Thyroid gland (tissue), 4 donors: ENCODE measurements at regions not wholly inside any gene's neighbourhood (a gene's known extent, or its start where the extent isn't known, plus 50 kb on each side); places are given as distances from the start of the nearest gene placed in this dataset.
"Not testable (repeated sequence)": the region's sequence is repeated elsewhere in the genome, so short reads cannot be mapped to it uniquely, and the experiment has no call there.

Source experiments
- DNase-seq, 2 donors: peaks; one replicate each; pipeline ENCODE4 v3.0.0-alpha.2; 2019
- H3K27ac ChIP-seq, 3 donors: fragments of 200-600 bp; sonication (generic); 1 replicate in 2 of 3; 2 replicates in 1 of 3; pipeline ENCODE4 v1.5.1; 2016 to 2019; ENCODE audit warnings: mild to moderate bottlenecking in 1 of 3, moderate library complexity in 1 of 3
- H3K27me3 ChIP-seq: fragments of 200-600 bp; sonication (generic); one replicate; pipeline ENCODE4 v1.5.1; 2019
- H3K36me3 ChIP-seq, 2 donors: fragments of 200-600 bp; sonication (generic); one replicate each; pipeline ENCODE4 v1.5.1; 2016 to 2019
- H3K4me1 ChIP-seq, 2 donors: fragments of 200-600 bp; sonication (generic); one replicate each; pipeline ENCODE4 v1.5.1; 2017 to 2019
- H3K4me3 ChIP-seq, 3 donors: fragments of 200-600 bp; sonication (generic); replicated peaks in 1 of 3; 1 replicate in 2 of 3; 2 replicates in 1 of 3; pipeline ENCODE4 v1.5.1; 2016; ENCODE audit warnings: mild to moderate bottlenecking in 1 of 3
- H3K9me3 ChIP-seq: fragments of 200-600 bp; sonication (generic); one replicate; pipeline ENCODE4 v1.5.1; 2017
- CTCF ChIP-seq, 6 experiments: fragments of 200-600 bp in 3 of 6; fragments of 450-650 bp in 3 of 6; sonication (generic) in 3 of 6; IDR thresholded peaks; one replicate each; pipeline ENCODE4 v1.5.1; 2016 to 2019; ENCODE audit warnings: antibody characterized with exemption in 6 of 6, mild to moderate bottlenecking in 2 of 6, inconsistent platforms in 1 of 6, moderate library complexity in 1 of 6
- POLR2A ChIP-seq, 2 donors: fragments of 450-650 bp; IDR thresholded peaks; one replicate each; pipeline ENCODE4 v1.6.1; 2017; ENCODE audit warnings: antibody characterized with exemption in 2 of 2, mild to moderate bottlenecking in 2 of 2, moderate library complexity in 1 of 2
- WGBS, 2 donors: methylation state at CpG; one replicate each; pipeline ENCODE4 v1.1.5; 2017; 5-methylcytosine and 5-hydroxymethylcytosine counted together
- intact Hi-C: fragments of 100-400 bp; cut with DNase I; formaldehyde crosslinking; loops from one replicate; pipeline ENCODE4 v1.15.1; 2023

GRCh38 chr15:91435113-91435512 is 335.1 kb downstream of the SV2B start:
- Histone ChIP-seq H3K36me3 (no peaks in the 10 kb centered on the region), H3K9me3 (no peaks in the 10 kb centered on the region), H3K27ac (no peak overlapping the region), H3K4me1 (no peaks in the 10 kb centered on the region), H3K4me3 (no peak overlapping the region), H3K27me3 (no peaks in the 10 kb centered on the region)
- intact Hi-C loops: no loop called here
- no peak for DNase-seq
- WGBS, 2 donors: 78 to 81% methylated on average over 2 of the region's 2 CpGs
- TF ChIP-seq CTCF (IDR thresholded peaks at IDR 0.05) (no peak), POLR2A (IDR thresholded peaks at IDR 0.05) (no peak)

DNA sequence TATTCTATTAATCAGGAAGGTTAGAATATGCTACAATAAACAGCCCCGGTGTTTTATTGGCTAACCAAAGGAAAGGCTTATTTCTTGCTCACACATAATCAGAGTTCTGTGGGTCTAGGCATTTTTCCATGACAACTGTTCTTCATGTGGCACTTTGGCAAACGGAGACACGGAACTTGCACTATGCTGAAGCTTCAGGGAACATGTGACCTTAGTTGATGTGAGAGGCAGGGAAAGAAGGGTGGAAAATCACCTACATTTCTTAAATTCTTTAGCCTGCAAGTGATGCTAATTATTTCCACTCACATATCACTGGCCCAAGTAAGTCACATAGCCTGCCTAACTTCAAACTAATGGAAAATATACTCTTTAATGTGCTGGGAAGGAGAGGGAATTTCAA is 344.6 kb downstream of the SV2B start:
- TF ChIP-seq CTCF (IDR thresholded peaks at IDR 0.05) (no peak), POLR2A (IDR thresholded peaks at IDR 0.05) (no peak)
- no peaks in the 10 kb centered on the region for H3K4me1 ChIP-seq
- H3K4me3 ChIP-seq: no peak overlapping the region
- no peak for DNase-seq
- no peak overlapping the region for H3K27ac ChIP-seq
- no peaks in the 10 kb centered on the region for H3K27me3 ChIP-seq
- H3K36me3 ChIP-seq: no peaks in the 10 kb centered on the region
- intact Hi-C loops: no loop called here
- WGBS, 2 donors: 79 to 81% methylated on average over 3 of the region's 3 CpGs
- H3K9me3 ChIP-seq: no peaks in the 10 kb centered on the region

GRCh38 chr15:91445695-91446228 is 345.7 kb downstream of the SV2B start:
- DNase-seq: no peak
- Histone ChIP-seq H3K9me3 (no peaks in the 10 kb centered on the region), H3K36me3 (no peaks in the 10 kb centered on the region), H3K27me3 (no peaks in the 10 kb centered on the region), H3K4me3 (no peak overlapping the region), H3K27ac (no peak overlapping the region), H3K4me1 (no peaks in the 10 kb centered on the region)
- TF ChIP-seq POLR2A (IDR thresholded peaks at IDR 0.05): no peak
- TF ChIP-seq CTCF (IDR thresholded peaks at IDR 0.05): no peak
- intact Hi-C loops: no loop called here
- WGBS, 2 donors: 63 to 74% methylated on average over 3 of the region's 3 CpGs

- H3K9me3 ChIP-seq: no peaks in the 10 kb centered on the region
- H3K4me1 ChIP-seq: no peaks in the 10 kb centered on the region
- intact Hi-C loops: no loop called here
- no peak overlapping the region for H3K27ac ChIP-seq
- no peaks in the 10 kb centered on the region for H3K36me3 ChIP-seq
- TF ChIP-seq POLR2A (IDR thresholded peaks at IDR 0.05) (no peak), CTCF (IDR thresholded peaks at IDR 0.05) (no peak)
- H3K4me3 ChIP-seq: no peak overlapping the region
- 49 to 64% methylated on average over 3 of the region's 3 CpGs for WGBS, 2 donors
- no peaks in the 10 kb centered on the region for H3K27me3 ChIP-seq
- DNase-seq: no peak
Observed at GRCh38 chr15:91447991-91448644, 348.1 kb downstream of the SV2B start.

DNA sequence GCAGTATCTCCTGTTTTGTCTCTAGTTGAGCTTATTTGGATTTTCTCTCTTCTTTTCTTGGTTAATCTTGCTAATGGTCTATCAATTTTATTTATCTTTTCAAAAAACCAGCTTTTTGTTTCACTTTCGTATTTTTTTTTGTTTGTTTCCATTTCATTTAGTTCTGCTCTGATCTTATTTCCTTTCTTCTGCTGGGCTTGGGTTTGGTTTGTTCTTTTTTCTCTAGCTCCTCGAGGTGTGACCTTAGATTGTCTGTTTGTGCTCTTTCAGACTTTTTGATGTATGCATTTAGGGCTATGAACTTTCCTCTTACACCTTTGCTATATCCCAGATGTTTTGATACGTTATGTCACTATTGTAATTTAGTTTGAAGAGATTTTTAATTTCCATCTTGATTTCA is 353.3 kb downstream of the SV2B start:
- intact Hi-C loops, H3K4me3 ChIP-seq, H3K27ac ChIP-seq, H3K27me3 ChIP-seq, H3K4me1 ChIP-seq, H3K36me3 ChIP-seq, DNase-seq, H3K9me3 ChIP-seq: not testable (repeated sequence)
- WGBS, 2 donors: 77% methylated on average over 3 of the region's 3 CpGs
